CD4-positive, alpha-beta T cell treated with Interleukin-6 at 100 ng/mL for 8 hours (primary cell): ENCODE measurements at regions not wholly inside any gene's neighbourhood (a gene's known extent, or its start where the extent isn't known, plus 50 kb on each side); places are given as distances from the start of the nearest gene placed in this dataset.
"Not testable (repeated sequence)": the region's sequence is repeated elsewhere in the genome, so short reads cannot be mapped to it uniquely, and the experiment has no call there.

Source experiments
- DNase-seq: peaks from one replicate; pipeline ENCODE4 v3.0.0-alpha.2; 2020; ENCODE audit warnings: mixed read lengths, low spot score

GRCh38 chr11:67804435-67805252 lies 130.2 kb upstream of the ALDH3B2 start:
- not testable (repeated sequence) for DNase-seq

GRCh38 chr11:67803519-67803918 lies 129.1 kb upstream of the ALDH3B2 start:
- not testable (repeated sequence) for DNase-seq

- not testable (repeated sequence) for DNase-seq
These were observed 128.6 kb upstream of the ALDH3B2 start for GRCh38 chr11:67803055-67803454.

GRCh38 chr11:67802623-67803022 lies 128.2 kb upstream of the ALDH3B2 start:
- DNase-seq, result not testable (repeated sequence)

GRCh38 chr11:67801397-67801796 lies 127.0 kb upstream of the ALDH3B2 start:
- DNase-seq, result not testable (repeated sequence)

GRCh38 chr11:67800591-67800990 lies 126.2 kb upstream of the ALDH3B2 start:
- DNase-seq, result not testable (repeated sequence)

- DNase-seq, result not testable (repeated sequence)
These were observed 125.4 kb upstream of the ALDH3B2 start for GRCh38 chr11:67799808-67800207.

GRCh38 chr11:67797726-67798521 lies 123.5 kb upstream of the ALDH3B2 start:
- DNase-seq, result not testable (repeated sequence)

GRCh38 chr11:67795746-67796145 lies 121.3 kb upstream of the ALDH3B2 start:
- DNase-seq, result no peak

- not testable (repeated sequence) for DNase-seq
These were observed 119.3 kb upstream of the ALDH3B2 start for GRCh38 chr11:67793750-67794149.

GRCh38 chr11:67792273-67792990 lies 118.0 kb upstream of the ALDH3B2 start:
- DNase-seq, result not testable (repeated sequence)

- DNase-seq, result not testable (repeated sequence)
These were observed 117.3 kb upstream of the ALDH3B2 start for GRCh38 chr11:67791598-67792170.

- not testable (repeated sequence) for DNase-seq
These were observed 113.9 kb upstream of the ALDH3B2 start for GRCh38 chr11:67788341-67788695.

- DNase-seq, result not testable (repeated sequence)
These were observed 113.4 kb upstream of the ALDH3B2 start for GRCh38 chr11:67787681-67788340.

GRCh38 chr11:67781967-67782366 lies 107.5 kb upstream of the ALDH3B2 start:
- not testable (repeated sequence) for DNase-seq

- not testable (repeated sequence) for DNase-seq
These were observed 107.1 kb upstream of the ALDH3B2 start for GRCh38 chr11:67781506-67781905.

GRCh38 chr11:67780056-67780455 lies 105.6 kb upstream of the ALDH3B2 start:
- no peak for DNase-seq

GRCh38 chr11:67779189-67779875 lies 104.9 kb upstream of the ALDH3B2 start:
- not testable (repeated sequence) for DNase-seq

- no peak for DNase-seq
These were observed 102.6 kb upstream of the ALDH3B2 start for GRCh38 chr11:67776852-67777520.

GRCh38 chr11:67774175-67774574 lies 99.8 kb upstream of the ALDH3B2 start:
- not testable (repeated sequence) for DNase-seq
